Epithelial cell of proximal tubule (primary cell): ENCODE measurements at regions not wholly inside any gene's neighbourhood (a gene's known extent, or its start where the extent isn't known, plus 50 kb on each side); places are given as distances from the start of the nearest gene placed in this dataset.
"Not testable (repeated sequence)": the region's sequence is repeated elsewhere in the genome, so short reads cannot be mapped to it uniquely, and the experiment has no call there.

Experiments
- DNase-seq: peaks from one replicate; pipeline ENCODE4 v3.0.0-alpha.2; 2011; ENCODE audit warnings: low read depth
- H3K4me3 ChIP-seq: 2 replicates; pipeline ENCODE4 v1.5.1; 2011; ENCODE audit warnings: low read depth, mild to moderate bottlenecking, low read length
- TF ChIP-seq, protein P1 (sequence below): conservative IDR thresholded peaks from 2 replicates; pipeline ENCODE4 v1.5.1; 2012; ENCODE audit warnings: low read depth, mild to moderate bottlenecking, low read length

DNA sequence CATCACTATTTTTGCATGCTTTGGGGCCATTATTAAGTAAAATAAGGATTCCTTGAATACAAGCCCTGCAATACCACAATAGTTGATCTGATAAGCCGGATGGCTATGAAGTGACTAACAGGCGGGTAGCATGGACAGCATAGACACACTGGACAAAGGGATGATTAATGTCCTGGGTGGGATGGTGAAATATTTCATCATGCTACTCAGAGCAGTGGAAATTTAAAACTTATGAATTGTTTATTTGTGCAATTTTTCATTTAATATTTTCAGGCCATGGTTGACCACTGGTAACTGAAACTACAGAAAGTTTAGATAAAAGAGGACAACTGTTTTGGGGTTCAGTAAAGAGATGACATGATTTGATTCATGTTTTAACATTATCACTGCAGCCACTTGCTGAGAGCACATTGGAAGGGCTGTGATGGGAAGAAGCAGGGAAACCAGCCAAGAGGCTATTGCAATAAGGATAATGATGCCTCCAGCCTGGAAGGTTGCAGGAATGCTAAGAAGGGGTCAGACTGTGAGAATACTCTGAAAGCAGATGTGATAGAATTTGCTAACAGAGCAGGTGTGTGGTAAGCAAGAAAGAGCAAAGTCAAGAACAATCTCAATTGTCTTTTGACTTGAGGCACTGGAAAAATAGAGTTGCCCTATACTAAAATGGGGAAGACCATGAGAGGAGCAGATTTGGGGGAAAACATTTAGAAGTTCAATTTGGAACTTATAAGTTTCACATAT, 62.5 kb upstream of the TNFSF4 start:
- DNase-seq: no peak
- TF ChIP-seq, protein P1, sequence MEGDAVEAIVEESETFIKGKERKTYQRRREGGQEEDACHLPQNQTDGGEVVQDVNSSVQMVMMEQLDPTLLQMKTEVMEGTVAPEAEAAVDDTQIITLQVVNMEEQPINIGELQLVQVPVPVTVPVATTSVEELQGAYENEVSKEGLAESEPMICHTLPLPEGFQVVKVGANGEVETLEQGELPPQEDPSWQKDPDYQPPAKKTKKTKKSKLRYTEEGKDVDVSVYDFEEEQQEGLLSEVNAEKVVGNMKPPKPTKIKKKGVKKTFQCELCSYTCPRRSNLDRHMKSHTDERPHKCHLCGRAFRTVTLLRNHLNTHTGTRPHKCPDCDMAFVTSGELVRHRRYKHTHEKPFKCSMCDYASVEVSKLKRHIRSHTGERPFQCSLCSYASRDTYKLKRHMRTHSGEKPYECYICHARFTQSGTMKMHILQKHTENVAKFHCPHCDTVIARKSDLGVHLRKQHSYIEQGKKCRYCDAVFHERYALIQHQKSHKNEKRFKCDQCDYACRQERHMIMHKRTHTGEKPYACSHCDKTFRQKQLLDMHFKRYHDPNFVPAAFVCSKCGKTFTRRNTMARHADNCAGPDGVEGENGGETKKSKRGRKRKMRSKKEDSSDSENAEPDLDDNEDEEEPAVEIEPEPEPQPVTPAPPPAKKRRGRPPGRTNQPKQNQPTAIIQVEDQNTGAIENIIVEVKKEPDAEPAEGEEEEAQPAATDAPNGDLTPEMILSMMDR: no peak

DNA sequence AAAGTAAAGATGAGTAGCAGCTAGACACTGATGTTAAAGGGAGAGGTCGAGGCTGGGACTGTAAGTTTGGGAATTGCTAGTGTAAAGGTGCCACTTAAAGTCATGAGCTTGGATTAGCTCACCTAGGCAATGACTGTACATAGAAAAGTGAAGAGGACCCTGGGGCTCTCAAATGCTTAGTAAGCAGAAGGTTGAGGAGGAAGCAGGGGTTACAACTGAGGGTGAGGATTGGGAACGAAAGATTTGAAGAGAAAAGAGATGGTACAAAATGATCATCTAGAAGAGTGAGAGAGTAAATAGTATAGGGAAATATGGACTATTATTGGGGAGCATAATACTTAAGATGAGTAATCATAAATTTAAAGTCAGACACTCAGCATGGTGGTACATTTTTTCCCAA, 63.1 kb upstream of the TNFSF4 start:
- DNase-seq: no peak
- TF ChIP-seq, protein P1: no peak
- no peak overlapping the region for H3K4me3 ChIP-seq

More for the DNA sequence above, 62.5 kb upstream of the TNFSF4 start:
- no peak overlapping the region for H3K4me3 ChIP-seq

DNA sequence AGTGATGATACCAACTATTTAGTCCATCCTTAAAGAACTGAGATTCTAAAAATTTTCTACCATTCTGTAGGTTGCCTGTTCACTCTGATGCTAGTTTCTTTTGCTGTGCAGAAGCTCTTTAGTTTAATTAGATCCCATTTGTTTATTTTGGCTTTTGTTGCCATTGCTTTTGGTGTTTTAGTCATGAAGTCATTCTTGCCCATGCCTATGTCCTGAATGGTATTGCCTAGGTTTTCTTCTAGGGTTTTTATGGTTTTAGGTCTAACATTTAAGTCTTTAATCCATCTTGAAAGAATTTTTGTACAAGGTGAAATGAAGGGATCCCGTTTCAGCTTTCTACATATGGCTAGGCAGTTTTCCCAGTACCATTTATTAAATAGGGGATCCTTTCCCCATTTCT, 63.9 kb upstream of the TNFSF4 start:
- not testable (repeated sequence) for H3K4me3 ChIP-seq, DNase-seq

DNA sequence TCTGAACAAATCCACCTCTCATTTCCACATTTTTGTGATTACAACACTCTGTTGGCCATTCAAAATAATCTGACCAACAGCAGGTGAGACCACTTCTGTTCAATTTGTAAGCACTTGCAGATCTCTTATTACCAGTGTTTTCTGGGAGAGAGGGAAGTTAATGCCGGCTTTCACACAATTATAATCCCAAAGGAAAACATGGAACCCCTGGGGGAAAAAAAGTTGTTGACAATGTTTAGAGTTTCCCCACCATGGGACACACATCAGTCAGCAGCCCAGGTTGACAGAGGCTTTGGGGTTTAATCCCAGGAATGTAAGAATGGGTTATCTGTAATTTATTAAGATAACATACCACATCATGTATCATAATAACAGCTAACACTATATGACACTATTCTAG, 68.4 kb upstream of the TNFSF4 start:
- TF ChIP-seq, protein P1: no peak
- DNase-seq: no peak
- H3K4me3 ChIP-seq: no peak overlapping the region

DNA sequence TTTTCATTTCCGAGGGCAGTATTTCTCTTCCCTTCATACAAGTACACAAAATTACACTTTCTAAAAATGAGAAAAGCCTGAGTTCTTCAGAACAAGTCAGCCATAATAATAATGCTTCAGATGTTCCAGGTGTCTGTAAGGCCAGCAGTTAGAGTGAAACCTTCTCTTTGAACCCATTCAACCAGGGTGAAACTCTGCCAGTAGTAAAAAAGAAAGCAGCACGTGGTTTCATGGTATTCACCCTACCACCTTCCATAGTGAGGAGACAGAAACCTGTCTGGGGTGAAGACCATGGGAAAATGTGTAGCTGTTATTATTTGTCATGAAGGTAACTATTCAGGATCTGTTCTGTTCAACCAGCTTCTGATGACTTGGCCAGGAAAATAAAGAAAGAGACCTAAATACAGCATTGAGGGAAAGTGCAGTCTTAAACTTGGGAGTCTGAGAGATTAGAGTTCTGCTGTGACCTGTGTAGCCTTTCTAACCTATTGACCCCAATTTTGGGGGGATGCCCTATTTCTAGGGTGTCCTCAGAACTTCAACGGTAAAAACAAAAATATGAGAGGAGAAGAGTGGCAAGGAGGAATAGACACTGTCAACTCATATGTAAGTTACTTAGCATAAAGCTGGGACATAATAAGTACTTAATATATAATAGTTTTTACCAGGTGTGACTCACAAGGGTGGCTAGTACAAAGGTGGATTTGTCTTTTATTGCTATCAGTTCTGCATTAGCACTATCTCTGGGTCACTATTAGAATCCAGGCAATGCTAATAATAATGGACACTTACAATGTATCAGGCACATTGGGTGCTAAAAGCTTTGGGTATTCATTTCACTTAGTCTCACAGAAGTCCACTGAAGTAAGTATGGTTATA, 70.0 kb upstream of the TNFSF4 start:
- H3K4me3 ChIP-seq: no peak overlapping the region
- DNase-seq: no peak
- TF ChIP-seq, protein P1: no peak

DNA sequence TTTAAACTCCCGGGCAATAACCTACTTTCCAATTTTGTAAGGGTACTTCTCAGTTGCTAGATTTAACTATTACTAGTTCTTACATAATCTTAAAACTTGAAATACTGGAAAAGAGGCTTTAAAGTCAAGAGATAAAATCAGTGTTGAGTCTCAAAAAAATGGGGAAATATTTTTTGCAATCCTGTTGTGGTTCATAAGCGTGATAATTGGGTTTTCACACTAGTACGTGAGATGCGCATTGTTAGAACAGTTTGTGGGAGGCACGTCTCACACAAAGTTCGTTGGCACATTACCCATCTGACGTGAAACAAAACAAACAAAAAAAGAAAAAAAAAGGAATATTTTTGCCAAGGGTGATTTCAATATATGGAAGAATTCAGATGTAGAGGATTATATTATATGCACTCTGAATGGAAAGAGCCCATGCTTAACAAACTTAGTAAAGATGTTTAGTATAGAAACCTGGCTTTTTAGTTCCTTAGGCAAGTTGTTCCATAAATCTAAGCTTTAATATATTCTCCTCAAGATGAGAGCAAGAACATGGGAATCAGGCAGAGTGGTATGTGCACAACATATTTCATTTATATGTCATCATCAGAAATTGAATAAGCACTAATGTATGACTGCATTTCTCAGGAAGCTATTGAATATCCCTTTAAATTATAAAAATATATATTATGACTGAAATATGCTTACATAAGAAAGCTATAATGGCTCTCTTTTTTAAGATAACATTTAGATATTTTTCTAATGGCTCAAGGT, 73.9 kb upstream of the TNFSF4 start:
- TF ChIP-seq, protein P1: no peak
- no peak overlapping the region for H3K4me3 ChIP-seq
- DNase-seq: no peak

- H3K4me3 ChIP-seq: no peak overlapping the region
- TF ChIP-seq, protein P1: no peak
- no peak for DNase-seq
Observed at GRCh38 chr1:173285048-173285447, 77.9 kb upstream of the TNFSF4 start.
